WERI-Rb-1 (cell line): ENCODE measurements at regions not wholly inside any gene's neighbourhood (a gene's known extent, or its start where the extent isn't known, plus 50 kb on each side); places are given as distances from the start of the nearest gene placed in this dataset.

Source experiments
- DNase-seq: peaks from one replicate; pipeline ENCODE4 v3.0.0-alpha.2; 2020
- H3K27ac ChIP-seq: fragments of 250-450 bp; sonication (Bioruptor Pico); 2 replicates; pipeline ENCODE4 v1.5.1; 2020; ENCODE audit warnings: mild to moderate bottlenecking, moderate library complexity
- H3K27me3 ChIP-seq: fragments of 250-450 bp; sonication (Bioruptor Pico); 2 replicates; pipeline ENCODE4 v1.5.1; 2021; ENCODE audit warnings: mild to moderate bottlenecking, low read depth, moderate library complexity; ENCODE audit not compliant: insufficient read depth, severe bottlenecking
- H3K36me3 ChIP-seq: fragments of 250-450 bp; sonication (Bioruptor Pico); 2 replicates; pipeline ENCODE4 v1.5.1; 2020; ENCODE audit warnings: mild to moderate bottlenecking, moderate library complexity
- H3K4me3 ChIP-seq: 2 replicates; pipeline ENCODE4 v1.5.1; 2011; ENCODE audit warnings: low read depth, mild to moderate bottlenecking, control low read depth, low read length
- H3K9me3 ChIP-seq: fragments of 250-450 bp; sonication (Bioruptor Pico); 2 replicates; pipeline ENCODE4 v1.5.1; 2021; ENCODE audit warnings: mild to moderate bottlenecking, moderate library complexity; ENCODE audit not compliant: severe bottlenecking
- TF ChIP-seq, protein P1 (sequence below): IDR thresholded peaks from 2 replicates; pipeline ENCODE4 v1.5.1; 2011; ENCODE audit warnings: low read depth, mild to moderate bottlenecking, control low read depth, inconsistent platforms, low read length

DNA sequence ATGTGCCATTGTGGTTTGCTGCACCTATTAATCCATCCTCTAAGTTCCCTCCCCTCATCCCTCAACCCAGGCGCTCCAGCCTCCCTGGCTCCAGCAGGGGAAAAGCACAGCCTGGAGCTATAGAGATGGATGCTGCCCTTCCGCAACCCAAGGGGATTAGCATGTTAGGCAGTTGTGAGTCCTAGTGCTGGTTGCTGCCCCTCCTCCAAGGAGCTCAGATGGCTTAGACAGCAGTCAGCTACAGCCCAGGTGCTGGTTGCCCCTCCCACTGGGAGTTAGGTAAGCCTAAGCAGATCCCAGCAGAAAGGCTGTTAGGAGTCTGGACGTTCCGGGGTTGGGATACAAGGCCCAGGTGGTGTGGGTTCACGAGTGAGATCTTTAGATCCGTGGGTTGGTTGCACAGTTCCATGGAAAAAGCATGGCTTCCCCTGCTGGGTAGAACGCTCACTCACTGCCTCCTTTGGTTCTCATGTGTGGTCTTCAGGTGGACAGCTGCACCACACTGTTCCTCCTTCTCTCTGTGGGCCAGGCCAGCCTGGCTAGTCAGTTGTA, 446.1 kb downstream of the ZNF804A start:
- Histone ChIP-seq H3K27ac (no peak overlapping the region), H3K9me3 (peaks cover 4% of the 10 kb centered on the region), H3K27me3 (no peaks in the 10 kb centered on the region), H3K36me3 (no peaks in the 10 kb centered on the region), H3K4me3 (no peak overlapping the region)
- DNase-seq, result peak; percentile 53
- TF ChIP-seq, protein P1, sequence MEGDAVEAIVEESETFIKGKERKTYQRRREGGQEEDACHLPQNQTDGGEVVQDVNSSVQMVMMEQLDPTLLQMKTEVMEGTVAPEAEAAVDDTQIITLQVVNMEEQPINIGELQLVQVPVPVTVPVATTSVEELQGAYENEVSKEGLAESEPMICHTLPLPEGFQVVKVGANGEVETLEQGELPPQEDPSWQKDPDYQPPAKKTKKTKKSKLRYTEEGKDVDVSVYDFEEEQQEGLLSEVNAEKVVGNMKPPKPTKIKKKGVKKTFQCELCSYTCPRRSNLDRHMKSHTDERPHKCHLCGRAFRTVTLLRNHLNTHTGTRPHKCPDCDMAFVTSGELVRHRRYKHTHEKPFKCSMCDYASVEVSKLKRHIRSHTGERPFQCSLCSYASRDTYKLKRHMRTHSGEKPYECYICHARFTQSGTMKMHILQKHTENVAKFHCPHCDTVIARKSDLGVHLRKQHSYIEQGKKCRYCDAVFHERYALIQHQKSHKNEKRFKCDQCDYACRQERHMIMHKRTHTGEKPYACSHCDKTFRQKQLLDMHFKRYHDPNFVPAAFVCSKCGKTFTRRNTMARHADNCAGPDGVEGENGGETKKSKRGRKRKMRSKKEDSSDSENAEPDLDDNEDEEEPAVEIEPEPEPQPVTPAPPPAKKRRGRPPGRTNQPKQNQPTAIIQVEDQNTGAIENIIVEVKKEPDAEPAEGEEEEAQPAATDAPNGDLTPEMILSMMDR, result no peak

GRCh38 chr2:185050804-185051203, 452.5 kb downstream of the ZNF804A start:
- H3K4me3 ChIP-seq, result no peak overlapping the region
- no peaks in the 10 kb centered on the region for H3K36me3 ChIP-seq
- TF ChIP-seq, protein P1, result no peak
- H3K27me3 ChIP-seq, result no peaks in the 10 kb centered on the region
- H3K9me3 ChIP-seq, result no peaks in the 10 kb centered on the region
- no peak overlapping the region for H3K27ac ChIP-seq
- no peak for DNase-seq

DNA sequence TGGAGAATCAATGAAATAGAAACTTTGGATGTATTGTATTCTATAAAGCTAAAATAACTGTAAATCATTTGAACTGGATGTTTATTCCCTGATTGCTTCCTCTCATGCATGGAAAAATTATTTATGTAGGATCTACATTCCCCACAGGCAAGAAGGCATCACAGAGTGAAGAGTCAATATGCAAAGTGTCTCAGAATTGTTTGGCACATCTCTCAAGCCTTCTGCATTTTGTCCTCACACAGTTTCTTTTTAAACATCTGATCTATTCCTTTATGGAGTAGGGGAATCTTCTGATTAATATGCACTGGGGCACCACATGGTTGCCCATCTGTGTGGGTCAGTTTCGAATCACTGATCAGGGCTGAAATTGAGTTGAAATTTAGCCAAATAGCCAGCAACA, 465.4 kb downstream of the ZNF804A start:
- Histone ChIP-seq H3K27ac (no peak overlapping the region), H3K27me3 (no peaks in the 10 kb centered on the region), H3K4me3 (no peak overlapping the region), H3K36me3 (no peaks in the 10 kb centered on the region), H3K9me3 (no peaks in the 10 kb centered on the region)
- DNase-seq, result no peak
- TF ChIP-seq, protein P1, result no peak

- no peak for DNase-seq
- TF ChIP-seq, protein P1, result no peak
- no peak overlapping the region for H3K27ac ChIP-seq
- no peaks in the 10 kb centered on the region for H3K27me3 ChIP-seq
- H3K9me3 ChIP-seq, result no peaks in the 10 kb centered on the region
- no peak overlapping the region for H3K4me3 ChIP-seq
- H3K36me3 ChIP-seq, result no peaks in the 10 kb centered on the region
Measured at GRCh38 chr2:185066128-185066527, 467.8 kb downstream of the ZNF804A start.

- DNase-seq, result no peak
- H3K27ac ChIP-seq, result no peak overlapping the region
- H3K9me3 ChIP-seq, result no peaks in the 10 kb centered on the region
- H3K36me3 ChIP-seq, result no peaks in the 10 kb centered on the region
- TF ChIP-seq, protein P1, result no peak
- H3K27me3 ChIP-seq, result no peaks in the 10 kb centered on the region
- no peak overlapping the region for H3K4me3 ChIP-seq
Measured at GRCh38 chr2:185069107-185069506, 470.8 kb downstream of the ZNF804A start.

DNA sequence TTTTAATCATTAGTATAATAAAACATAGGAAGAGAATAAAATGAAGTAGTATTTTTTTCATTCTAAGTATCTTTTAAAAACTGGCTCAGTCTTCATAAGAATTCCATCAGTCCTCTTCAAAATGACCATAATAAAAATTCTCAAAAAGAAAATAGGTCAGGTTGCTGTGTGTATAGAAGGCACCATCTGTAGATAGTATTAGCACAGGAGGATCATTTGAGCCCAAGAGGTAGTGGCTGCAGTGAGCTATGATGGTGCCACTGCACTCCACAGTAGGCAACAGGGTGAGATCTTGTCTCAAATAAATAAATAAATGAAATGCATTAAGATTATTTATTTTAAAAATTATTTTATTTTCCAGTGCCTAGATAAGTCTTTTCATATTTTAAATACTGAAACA, 475.8 kb downstream of the ZNF804A start:
- Histone ChIP-seq H3K36me3 (no peaks in the 10 kb centered on the region), H3K4me3 (no peak overlapping the region), H3K27me3 (no peaks in the 10 kb centered on the region), H3K9me3 (no peaks in the 10 kb centered on the region), H3K27ac (no peak overlapping the region)
- no peak for DNase-seq
- TF ChIP-seq, protein P1, result no peak
